Nephron (organoid): ENCODE measurements at regions not wholly inside any gene's neighbourhood (a gene's known extent, or its start where the extent isn't known, plus 50 kb on each side); places are given as distances from the start of the nearest gene placed in this dataset.

Experiments used
- H3K27ac Mint-ChIP-seq, 3 experiments: 2 replicates each; pipeline ENCODE4 v1.8.0; 2020; ENCODE audit warnings: mixed read lengths in 3 of 3, mild to moderate bottlenecking in 2 of 3, moderate library complexity in 1 of 3
- H3K27me3 Mint-ChIP-seq: 2 replicates; pipeline ENCODE4 v1.8.0; 2021; ENCODE audit warnings: low read depth, mild to moderate bottlenecking, moderate library complexity, mixed read lengths
- H3K36me3 Mint-ChIP-seq: 2 replicates; pipeline ENCODE4 v1.8.0; 2020; ENCODE audit warnings: low read depth, mixed read lengths
- H3K4me1 Mint-ChIP-seq: 2 replicates; pipeline ENCODE4 v1.8.0; 2020; ENCODE audit warnings: mixed read lengths
- H3K4me3 Mint-ChIP-seq, 3 experiments: 2 replicates each; pipeline ENCODE4 v1.8.0; 2020; ENCODE audit warnings: mild to moderate bottlenecking in 3 of 3, mixed read lengths in 3 of 3, moderate library complexity in 2 of 3
- H3K9me3 Mint-ChIP-seq: 2 replicates; pipeline ENCODE4 v1.8.0; 2020; ENCODE audit warnings: mixed read lengths
- CTCF ChIP-seq, 3 experiments: fragments of 200-600 bp; sonication (generic); IDR thresholded peaks; one replicate each; pipeline ENCODE4 v1.5.0; 2021; ENCODE audit warnings: antibody characterized with exemption in 3 of 3; ENCODE audit not compliant: unreplicated experiment in 3 of 3

DNA sequence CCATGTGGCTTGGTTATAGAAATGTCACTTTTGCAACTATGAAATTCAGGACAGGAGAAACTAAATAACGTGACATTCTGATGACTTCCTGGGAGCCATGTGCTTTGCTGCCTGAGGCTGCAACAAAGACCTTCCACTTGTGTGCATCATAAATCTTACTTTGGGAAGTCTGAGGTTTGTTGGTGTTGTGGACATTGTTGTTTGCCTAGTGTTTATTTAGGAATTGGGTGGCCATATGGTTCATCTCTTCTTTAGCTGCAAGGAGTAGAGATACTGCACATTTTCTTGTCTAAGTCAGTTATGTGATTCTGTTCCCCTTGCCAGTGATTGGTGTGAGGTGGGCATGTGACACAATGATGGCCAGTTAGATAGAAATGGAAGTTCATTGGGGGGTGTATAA, 167.3 kb upstream of the SSTR1 start:
- Mint-ChIP-seq H3K27me3 (no peaks in the 10 kb centered on the region), H3K4me3 (no peak overlapping the region), H3K36me3 (no peaks in the 10 kb centered on the region), H3K4me1 (peaks cover 10% of the 10 kb centered on the region), H3K27ac (no peak overlapping the region), H3K9me3 (no peaks in the 10 kb centered on the region)
- TF ChIP-seq CTCF (IDR thresholded peaks at IDR 0.05; ENCODE audit: unreplicated experiment in 3 of 3) = no peak

GRCh38 chr14:38042322-38042721, 165.4 kb upstream of the SSTR1 start:
- TF ChIP-seq CTCF (IDR thresholded peaks at IDR 0.05; ENCODE audit: unreplicated experiment in 3 of 3) = no peak
- Mint-ChIP-seq H3K4me3 (no peak overlapping the region), H3K4me1 (peaks cover 17% of the 10 kb centered on the region), H3K27me3 (no peaks in the 10 kb centered on the region), H3K36me3 (no peaks in the 10 kb centered on the region), H3K9me3 (no peaks in the 10 kb centered on the region), H3K27ac (peak overlapping the region in 2 of 3 experiments; percentile 28 to 84)

DNA sequence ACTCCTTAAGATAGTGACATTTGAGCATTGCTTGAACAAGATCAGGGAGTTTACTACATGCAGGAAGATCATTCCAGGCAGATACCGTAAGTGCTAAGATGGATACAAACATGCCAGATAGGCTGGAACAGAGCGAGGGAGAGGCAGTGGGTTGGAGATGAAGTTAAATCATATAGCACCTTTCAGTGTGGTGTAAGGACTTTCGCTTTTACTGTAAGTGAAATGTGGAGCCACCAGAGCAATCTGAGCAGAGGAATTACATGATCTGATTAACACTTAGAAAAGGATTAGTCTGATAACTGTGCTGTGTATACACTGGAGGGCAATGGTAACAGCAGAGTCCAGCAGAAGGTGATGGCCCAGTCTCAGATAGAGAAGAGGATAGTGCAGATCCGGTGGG, 163.0 kb upstream of the SSTR1 start:
- H3K27me3 Mint-ChIP-seq = peaks cover 3% of the 10 kb centered on the region
- H3K4me3 Mint-ChIP-seq = no peak overlapping the region
- TF ChIP-seq CTCF (IDR thresholded peaks at IDR 0.05; ENCODE audit: unreplicated experiment in 3 of 3) = no peak
- H3K4me1 Mint-ChIP-seq = peaks cover 11% of the 10 kb centered on the region
- no peaks in the 10 kb centered on the region for H3K36me3 Mint-ChIP-seq
- no peak overlapping the region for H3K27ac Mint-ChIP-seq
- peaks cover 3% of the 10 kb centered on the region for H3K9me3 Mint-ChIP-seq

DNA sequence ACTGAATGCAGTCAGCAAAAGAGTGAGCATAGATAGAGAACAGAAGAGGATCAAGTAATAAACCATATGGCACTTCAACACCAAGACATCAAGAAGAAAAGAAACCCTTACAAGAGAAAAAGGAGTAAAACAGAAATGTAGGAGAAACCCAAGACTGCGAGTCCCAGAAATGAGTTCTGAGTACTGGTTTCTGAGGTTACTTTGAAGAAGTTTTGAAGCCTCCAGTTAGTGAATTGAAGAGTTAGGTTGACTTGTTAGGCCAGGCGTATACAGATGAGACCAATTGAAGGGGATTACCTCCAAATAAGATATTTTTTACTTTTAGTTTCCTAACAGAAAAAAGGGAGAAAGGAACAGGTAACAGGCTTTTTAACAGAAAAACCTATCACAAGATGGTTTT, 162.2 kb upstream of the SSTR1 start:
- Mint-ChIP-seq H3K27ac (no peak overlapping the region), H3K36me3 (no peaks in the 10 kb centered on the region), H3K4me3 (no peak overlapping the region), H3K4me1 (peaks cover 11% of the 10 kb centered on the region), H3K27me3 (peaks cover 3% of the 10 kb centered on the region), H3K9me3 (peaks cover 4% of the 10 kb centered on the region)
- TF ChIP-seq CTCF (IDR thresholded peaks at IDR 0.05; ENCODE audit: unreplicated experiment in 3 of 3) = no peak

DNA sequence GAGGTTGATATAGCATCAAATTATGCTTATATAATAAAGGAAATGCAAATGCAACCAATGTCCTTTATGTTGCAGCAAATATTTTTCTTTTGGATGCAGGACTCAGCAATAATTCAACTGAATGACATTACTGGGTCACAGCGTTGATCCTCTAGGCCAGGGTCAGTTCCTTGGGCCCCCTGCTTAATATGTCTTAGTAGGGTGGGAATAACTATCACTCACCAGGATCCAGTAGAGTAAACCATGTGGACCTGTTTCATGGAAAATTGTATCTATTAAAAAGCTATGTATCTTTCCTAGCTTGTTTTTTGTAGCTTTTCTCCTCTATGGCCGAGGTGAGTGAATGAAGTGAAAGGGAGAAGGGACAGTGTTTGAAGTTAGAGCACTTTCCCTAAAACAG, 161.5 kb upstream of the SSTR1 start:
- no peak overlapping the region for H3K4me3 Mint-ChIP-seq
- no peaks in the 10 kb centered on the region for H3K36me3 Mint-ChIP-seq
- peaks cover 7% of the 10 kb centered on the region for H3K9me3 Mint-ChIP-seq
- no peak overlapping the region for H3K27ac Mint-ChIP-seq
- TF ChIP-seq CTCF (IDR thresholded peaks at IDR 0.05; ENCODE audit: unreplicated experiment in 3 of 3) = no peak
- H3K4me1 Mint-ChIP-seq = peaks cover 11% of the 10 kb centered on the region
- H3K27me3 Mint-ChIP-seq = peaks cover 3% of the 10 kb centered on the region

- no peak overlapping the region for H3K4me3 Mint-ChIP-seq
- peaks cover 3% of the 10 kb centered on the region for H3K27me3 Mint-ChIP-seq
- H3K36me3 Mint-ChIP-seq = no peaks in the 10 kb centered on the region
- peak overlapping the region; percentile 25 to 64 (median 28) for H3K27ac Mint-ChIP-seq
- H3K4me1 Mint-ChIP-seq = peaks cover 11% of the 10 kb centered on the region
- peaks cover 7% of the 10 kb centered on the region for H3K9me3 Mint-ChIP-seq
- TF ChIP-seq CTCF (IDR thresholded peaks at IDR 0.05; ENCODE audit: unreplicated experiment in 3 of 3) = no peak
Observed at GRCh38 chr14:38047195-38047902, 160.4 kb upstream of the SSTR1 start.
